GM18868 (cell line): ENCODE measurements at regions not wholly inside any gene's neighbourhood (a gene's known extent, or its start where the extent isn't known, plus 50 kb on each side); places are given as distances from the start of the nearest gene placed in this dataset.

ENCODE experiments used
- ATAC-seq: cut with Tn5 transposase; IDR thresholded peaks from one replicate; pipeline ENCODE4 v1.9.1; 2021; ENCODE audit warnings: mild to moderate bottlenecking, moderate library complexity; ENCODE audit not compliant: unreplicated experiment

GRCh38 chr2:128755695-128756364 lies 437.2 kb upstream of the HS6ST1 start:
- no peak for ATAC-seq

GRCh38 chr2:128756365-128756717 lies 437.7 kb upstream of the HS6ST1 start:
- no peak for ATAC-seq

- no peak for ATAC-seq
These were observed 447.1 kb upstream of the HS6ST1 start for GRCh38 chr2:128765811-128766210.

- no peak for ATAC-seq
These were observed 449.4 kb upstream of the HS6ST1 start for GRCh38 chr2:128768041-128768440.

- no peak for ATAC-seq
These were observed 450.9 kb upstream of the HS6ST1 start for GRCh38 chr2:128769457-128770142.

- no peak for ATAC-seq
These were observed 451.7 kb upstream of the HS6ST1 start for GRCh38 chr2:128770143-128771085.

GRCh38 chr2:128771401-128771800 lies 452.7 kb upstream of the HS6ST1 start:
- ATAC-seq = no peak

- no peak for ATAC-seq
These were observed 454.0 kb upstream of the HS6ST1 start for GRCh38 chr2:128772671-128773070.

- ATAC-seq = no peak
These were observed 455.1 kb upstream of the HS6ST1 start for GRCh38 chr2:128773641-128774319.

- no peak for ATAC-seq
These were observed 455.9 kb upstream of the HS6ST1 start for GRCh38 chr2:128774320-128775216.

- ATAC-seq = no peak
These were observed 456.7 kb upstream of the HS6ST1 start for GRCh38 chr2:128775217-128775913.

GRCh38 chr2:128775914-128776285 lies 457.2 kb upstream of the HS6ST1 start:
- no peak for ATAC-seq

GRCh38 chr2:128776461-128777195 lies 458.0 kb upstream of the HS6ST1 start:
- no peak for ATAC-seq

- ATAC-seq = no peak
These were observed 458.7 kb upstream of the HS6ST1 start for GRCh38 chr2:128777196-128778035.

- no peak for ATAC-seq
These were observed 460.2 kb upstream of the HS6ST1 start for GRCh38 chr2:128778843-128779242.

GRCh38 chr2:128779301-128780095 lies 460.8 kb upstream of the HS6ST1 start:
- no peak for ATAC-seq

GRCh38 chr2:128780434-128781080 lies 461.9 kb upstream of the HS6ST1 start:
- ATAC-seq = no peak
